ENCODE measurements at regions not wholly inside any gene's neighbourhood (a gene's known extent, or its start where the extent isn't known, plus 50 kb on each side); places are given as distances from the start of the nearest gene placed in this dataset.
"Not testable (repeated sequence)": the region's sequence is repeated elsewhere in the genome, so short reads cannot be mapped to it uniquely, and the experiment has no call there.

DNA sequence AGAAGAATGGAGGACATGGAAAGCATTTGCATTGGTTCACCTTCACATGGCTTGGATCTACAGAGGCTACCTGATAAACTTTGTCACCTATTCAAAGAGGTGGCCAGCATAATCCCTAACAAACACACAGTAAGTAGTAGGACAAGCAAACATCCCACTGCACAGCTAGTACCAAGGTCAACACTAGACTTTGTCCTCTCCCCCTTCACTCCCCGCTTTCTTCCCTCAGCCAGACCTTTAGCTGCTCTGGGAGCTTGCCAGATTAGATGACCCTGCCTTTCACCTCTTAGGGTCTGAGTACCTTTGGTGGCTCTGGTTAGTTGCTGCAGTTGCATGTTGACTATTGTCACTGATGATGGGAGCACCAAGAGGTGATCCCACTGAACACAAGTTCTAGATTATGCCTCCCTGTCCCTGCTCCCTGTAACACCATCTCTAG is 211.3 kb downstream of the CCDC74A start:
- DNase-seq (ENCODE audit: low spot score), result not testable (repeated sequence)

DNA sequence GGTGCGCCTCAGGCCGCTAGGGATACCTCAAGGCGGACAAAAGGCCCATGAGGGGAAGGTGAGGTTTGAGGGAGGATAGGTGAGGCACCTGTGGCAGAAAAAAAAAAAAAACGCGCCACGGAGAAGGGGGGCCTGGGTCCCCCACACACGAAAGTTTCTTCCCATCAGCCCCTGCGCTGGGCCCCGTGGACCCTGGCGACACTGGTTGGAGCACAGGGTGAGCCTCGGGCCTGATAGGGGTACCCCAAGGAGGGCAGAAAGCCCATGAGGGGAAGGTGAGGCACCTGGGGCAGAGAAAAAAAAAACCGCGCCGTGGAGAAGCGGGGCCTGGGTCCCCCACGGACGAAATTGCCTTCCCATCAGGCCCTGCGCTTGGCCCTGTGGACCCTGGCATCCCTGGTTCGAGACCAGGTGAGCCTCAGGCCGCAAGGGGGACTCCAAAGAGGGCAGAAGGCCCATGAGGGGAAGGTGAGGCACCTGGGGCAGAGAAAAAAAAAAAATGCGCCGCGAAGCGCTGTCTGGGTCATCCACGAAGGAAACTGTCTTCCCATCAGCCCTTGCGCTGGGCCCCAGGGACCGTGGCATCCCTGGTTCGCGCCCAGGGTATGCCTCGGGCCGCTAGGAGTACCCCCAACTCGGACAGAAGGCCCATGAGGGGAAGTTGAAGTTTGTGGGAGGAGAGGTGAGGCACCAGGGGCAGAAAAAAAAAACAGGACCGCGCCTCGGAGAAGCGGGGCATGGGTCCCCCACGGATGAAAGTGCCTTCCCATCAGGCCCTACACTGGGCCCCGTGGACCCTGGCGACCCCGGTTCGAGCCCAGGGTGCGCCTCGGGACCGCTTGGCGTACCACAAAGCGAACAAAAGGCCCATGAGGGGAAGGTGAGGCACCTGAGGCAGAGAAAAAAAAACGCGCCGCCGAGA is 226.2 kb downstream of the CCDC74A start:
- DNase-seq (ENCODE audit: low spot score), result no peak

DNA sequence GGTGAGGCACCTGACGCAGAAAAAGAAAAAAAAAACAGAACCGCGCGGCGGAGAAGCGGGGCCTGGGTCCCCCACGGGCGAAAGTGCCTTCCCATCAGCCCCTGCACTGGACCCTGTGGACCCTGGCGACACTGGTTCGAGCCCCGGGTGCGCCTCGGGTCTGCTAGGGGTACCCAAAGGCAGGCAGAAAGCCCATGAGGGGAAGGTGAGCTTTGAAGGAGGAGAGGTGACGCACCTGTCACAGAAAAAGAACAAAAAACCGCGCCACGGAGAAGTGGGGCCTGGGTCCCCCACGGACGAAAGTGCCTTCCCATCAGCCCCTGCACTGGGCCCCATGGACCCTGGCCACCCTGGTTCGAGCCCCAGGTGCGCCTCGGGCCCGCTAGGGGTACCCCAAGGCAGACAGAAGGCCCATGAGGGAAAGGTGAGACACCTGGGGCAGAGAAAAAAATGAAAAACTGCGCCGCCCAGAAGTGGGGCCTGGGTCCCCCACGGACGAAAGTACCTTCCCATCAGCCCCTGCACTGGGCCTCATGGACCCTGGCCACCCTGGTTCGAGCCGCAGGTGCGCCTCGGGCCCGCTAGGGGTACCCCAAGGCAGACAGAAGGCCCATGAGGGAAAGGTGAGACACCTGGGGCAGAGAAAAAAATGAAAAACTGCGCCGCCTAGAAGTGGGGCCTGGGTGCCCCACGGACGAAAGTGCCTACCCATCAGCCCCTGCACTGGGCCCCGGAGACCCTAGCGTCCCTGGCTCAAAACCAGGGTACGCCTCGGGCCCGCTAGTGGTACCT is 227.4 kb downstream of the CCDC74A start:
- no peak for DNase-seq (ENCODE audit: low spot score)

DNA sequence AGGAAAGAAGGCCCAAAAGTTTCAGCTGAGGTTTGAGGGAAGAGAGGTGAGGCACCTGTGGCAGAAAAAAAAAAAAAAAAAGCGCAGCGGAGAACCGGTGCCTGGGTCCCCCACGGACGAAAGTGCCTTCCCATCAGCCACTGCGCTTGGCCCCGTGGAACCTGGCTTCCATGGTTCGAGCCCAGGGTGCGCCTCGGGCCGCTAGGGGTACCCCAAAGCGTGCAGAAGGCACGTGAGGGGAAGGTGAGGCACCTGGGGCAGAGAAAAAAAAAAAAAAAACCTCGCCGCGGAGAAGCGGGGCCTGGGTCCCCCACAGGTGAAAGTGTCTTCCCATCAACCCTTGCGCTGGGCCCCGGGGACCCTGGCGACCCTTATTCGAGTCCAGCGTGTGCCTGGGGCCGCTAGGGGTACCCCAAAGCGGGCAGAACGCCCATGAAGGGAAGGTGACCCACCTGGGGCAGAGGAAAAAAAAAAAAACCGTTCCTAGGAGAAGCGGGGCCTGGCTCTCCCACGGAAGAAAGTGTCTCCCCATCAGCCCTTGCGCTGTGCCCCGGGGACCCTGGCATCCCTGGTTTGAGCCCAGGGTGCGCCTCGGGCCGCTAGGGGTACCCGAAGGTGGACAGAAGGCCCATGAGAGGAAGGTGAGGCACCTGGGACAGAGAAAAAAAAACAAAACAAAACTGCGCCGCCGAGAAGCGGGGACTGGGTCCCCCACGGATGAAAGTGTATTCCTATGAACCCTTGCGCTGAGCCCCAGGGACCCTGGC is 228.6 kb downstream of the CCDC74A start:
- DNase-seq (ENCODE audit: low spot score), result no peak

DNA sequence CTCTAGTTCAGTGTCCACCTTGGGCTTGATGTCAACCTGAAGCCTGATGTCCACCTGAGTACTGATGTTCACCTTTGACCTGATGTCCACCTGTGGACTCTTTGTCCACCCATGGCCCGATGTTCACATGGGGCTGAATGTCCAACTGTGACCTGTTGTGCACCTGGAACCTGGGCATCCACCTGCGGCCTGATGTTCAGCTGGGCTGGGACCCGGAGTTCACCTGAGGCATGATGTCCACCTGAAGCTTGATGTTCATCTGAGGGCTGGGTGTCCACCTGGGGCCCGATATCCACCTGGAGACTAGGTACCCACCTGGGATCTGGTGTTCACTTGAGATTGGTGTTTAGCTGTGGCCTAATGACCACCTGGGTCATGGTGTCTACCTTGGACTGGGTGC is 231.3 kb downstream of the CCDC74A start:
- DNase-seq (ENCODE audit: low spot score), result not testable (repeated sequence)

DNA sequence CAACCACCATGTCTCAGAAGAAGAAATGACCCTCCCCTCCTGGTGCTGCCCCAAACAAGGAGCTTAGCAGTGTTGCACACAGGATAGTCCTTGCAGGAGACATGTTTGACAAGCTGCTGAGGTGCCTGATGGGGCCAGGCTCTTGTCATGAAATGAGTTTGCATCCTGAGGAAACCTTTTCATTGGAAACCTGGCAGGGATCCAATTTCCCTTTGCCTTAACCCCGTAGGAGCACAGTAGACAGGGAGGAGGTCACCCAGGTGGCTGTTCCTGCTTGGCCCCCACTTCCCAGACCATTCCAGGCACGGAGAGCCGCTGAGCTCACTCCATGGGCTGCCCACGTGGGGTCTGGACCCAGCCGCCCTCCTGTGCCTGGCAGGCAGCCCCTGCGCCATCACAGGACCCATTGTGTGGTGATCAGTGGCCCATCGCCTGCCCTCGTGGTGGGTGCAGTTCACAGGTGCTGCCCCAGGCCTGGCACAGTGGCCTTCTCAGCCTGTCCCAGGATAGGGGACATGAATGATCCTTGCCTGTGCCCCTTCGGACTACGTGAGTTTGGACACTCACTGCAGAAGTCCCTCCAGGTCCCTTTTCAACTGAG is 247.4 kb downstream of the CCDC74A start:
- DNase-seq (ENCODE audit: low spot score), result not testable (repeated sequence)

DNA sequence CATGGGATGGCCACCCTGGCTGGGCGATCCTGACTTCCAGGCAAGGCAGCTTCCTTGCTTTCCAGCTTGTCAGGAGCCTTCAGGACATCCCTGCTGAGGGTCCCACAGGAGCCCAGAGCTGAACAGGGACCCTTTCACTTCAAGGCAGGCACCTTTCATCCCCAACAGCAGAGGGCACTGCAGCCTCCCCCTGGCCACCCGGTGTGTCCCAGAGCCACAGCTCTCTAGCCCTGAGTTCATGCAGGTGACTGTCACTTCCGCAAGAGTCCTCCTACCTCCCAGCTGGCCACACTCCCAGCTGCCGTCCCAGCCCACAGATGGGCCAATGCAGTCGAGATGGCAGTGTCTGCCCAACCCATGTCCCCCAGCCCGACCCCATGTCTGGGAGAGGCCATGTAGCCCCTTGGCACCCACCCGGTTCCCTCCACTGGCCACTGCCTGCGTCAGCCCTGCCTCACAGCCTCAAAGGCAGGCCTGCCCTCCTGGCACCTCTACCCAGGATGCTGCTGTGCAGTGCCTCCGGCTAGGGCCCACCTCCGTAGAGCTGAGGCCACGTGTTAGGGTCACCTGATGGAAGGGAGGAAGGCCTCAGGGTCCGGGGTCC is 248.3 kb downstream of the CCDC74A start:
- not testable (repeated sequence) for DNase-seq (ENCODE audit: low spot score)

DNA sequence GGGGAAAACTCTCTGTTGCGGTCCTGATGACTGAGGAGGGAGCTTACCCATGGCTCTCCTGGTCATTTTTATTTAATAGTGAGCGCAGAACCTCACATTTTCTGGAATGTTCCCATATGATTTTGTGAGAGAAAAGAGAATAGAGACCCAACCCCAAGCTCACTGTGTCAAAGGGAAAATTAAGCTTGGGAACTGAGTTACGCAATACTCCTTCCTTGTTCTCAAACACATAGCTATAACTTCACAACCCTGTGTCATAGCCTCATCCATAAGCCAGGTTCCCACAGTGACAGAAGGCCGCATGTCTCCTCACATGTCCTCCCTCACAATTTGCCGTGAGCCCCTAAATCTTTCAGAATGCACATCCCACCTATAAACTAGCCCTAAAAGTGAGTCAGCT is 252.8 kb downstream of the CCDC74A start:
- DNase-seq (ENCODE audit: low spot score), result not testable (repeated sequence)

DNA sequence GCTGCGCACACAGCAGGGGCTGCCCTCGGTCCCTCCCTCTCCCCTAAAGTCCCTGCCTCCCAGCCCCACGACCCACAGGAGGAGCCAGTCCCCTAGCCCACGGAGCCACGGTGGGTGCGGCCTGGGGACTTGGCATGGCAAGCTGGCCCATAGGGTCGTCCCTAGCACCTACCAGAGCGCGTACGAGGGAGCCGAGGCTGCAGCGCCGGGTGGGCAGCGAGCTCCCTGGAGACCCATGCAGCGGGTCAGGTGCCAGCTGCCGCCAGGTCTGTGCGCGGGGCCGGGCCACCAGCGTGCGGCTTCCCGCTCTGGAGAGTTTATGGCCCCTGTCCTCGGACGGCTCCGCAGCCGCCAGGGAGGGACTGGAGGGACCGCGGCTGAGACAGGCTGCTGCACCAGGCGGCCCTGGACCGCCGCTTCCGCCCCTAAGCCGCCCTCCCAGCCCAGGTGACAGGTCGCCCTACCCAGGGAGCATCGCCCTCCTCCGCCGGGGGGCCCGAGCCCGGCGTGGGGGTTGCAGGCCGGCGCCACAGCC is 273.6 kb downstream of the CCDC74A start:
- DNase-seq (ENCODE audit: low spot score), result no peak

DNA sequence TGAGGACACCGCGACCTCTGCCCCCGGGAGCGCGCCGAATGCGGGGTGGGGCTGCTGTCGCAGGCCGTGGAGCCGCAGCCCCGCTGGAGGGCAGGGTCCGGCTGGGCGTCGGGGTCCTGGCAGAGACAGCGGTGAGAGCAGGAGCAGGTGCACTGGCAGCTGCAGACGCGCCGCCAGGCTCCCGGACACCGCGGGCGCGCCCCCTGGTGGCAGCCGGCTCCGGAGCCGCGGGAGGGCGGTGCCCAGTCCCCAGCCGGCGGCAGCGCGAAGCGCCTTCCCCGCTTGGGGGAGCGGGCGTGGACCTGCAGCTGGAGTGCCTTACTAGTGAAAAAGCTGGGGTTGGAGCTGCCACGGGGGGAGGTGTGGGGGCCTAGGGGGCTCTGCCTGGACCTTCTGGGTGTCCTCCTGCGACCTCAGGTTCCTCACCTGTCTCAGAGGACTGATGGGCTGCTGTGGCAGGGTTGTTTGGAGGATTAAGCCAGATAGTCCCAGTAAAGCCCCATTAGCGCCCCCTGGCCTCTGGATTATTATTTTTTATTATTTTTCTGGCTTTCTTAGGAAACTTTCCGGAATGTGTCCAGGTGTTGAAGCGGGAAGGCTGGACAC is 274.2 kb downstream of the CCDC74A start:
- peak; percentile 66 for DNase-seq (ENCODE audit: low spot score)

DNA sequence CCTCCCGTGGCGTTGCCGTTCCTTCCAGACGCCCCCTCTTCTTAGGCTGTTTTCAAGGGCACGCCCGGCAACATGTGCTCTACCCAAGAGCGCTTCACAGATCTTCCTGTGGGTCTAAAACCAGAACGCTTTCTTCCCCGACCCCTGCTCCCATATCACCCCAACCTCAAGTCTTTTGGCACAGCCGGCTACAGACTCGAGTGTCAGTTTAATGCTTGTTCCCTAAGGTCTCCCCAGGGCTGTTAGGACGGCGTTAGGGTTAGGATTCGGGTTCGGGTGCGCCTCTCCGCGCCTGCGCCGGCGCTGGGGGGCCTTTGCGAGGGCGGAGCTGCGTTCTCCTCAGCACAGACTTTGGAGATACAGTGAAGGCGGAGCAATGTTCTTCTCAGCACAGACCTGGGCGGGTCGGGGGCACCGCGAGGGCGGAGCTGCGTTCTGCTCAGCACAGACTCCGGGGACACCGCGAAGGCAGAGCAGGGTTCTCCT is 274.7 kb downstream of the CCDC74A start:
- not testable (repeated sequence) for DNase-seq (ENCODE audit: low spot score)

DNA sequence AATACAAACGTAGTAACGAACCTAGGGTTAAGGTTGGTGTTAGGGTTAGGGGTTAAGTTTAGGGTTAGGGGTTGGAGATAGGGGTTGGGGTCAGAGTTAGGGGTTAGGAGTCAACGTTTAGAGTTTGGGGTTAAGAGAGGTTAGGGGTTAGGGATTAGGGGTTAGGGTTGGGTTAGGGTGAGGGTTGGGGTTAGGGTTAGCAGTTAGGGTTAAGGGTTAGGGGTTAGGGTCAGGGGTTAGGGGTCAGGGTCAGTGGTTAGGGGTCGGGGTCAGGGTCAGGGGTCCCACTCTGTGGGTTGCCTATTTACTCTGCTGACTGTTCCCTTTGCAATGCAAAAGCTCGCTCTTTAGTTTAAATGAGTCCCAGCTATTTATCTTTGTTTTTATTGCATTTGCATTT is 275.5 kb downstream of the CCDC74A start:
- DNase-seq (ENCODE audit: low spot score), result not testable (repeated sequence)

DNA sequence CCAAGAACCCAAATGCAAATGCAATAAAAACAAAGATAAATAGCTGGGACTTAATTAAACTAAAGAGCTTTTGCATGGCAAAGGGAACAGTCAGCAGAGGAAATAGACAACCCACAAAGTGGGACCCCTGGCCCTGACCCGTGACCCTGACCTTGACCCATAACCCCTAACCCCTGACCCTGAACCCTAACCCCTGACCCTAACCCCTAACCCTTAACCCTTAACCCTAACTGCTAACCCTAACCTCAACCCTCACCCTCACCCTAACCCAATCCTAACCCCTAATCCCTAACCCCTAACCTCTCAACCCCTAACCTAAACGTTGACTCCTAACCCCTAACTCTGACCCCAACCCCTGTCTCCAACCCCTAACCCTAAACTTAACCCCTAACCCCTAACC is 284.9 kb downstream of the CCDC74A start:
- DNase-seq (ENCODE audit: low spot score), result not testable (repeated sequence)

DNA sequence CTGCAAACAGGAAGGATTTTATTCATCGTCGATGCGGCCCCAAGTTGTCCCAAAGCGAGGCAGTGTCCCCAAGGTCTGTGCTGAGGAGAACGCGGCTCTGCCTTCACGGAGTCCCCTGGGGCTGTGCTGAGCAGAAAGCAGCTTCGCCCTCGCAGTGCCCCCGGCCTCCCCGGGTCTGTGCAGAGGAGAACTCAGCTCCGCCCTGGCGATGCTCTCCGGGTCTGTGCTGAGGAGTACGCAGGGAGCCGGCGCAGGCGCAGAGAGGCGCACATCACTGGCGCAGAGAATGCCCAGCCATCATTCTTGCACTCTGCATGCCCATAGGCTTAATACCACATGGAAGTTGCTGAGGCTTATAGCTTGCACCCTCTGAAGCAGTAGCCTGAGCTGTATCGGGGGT is 285.7 kb downstream of the CCDC74A start:
- not testable (repeated sequence) for DNase-seq (ENCODE audit: low spot score)

DNA sequence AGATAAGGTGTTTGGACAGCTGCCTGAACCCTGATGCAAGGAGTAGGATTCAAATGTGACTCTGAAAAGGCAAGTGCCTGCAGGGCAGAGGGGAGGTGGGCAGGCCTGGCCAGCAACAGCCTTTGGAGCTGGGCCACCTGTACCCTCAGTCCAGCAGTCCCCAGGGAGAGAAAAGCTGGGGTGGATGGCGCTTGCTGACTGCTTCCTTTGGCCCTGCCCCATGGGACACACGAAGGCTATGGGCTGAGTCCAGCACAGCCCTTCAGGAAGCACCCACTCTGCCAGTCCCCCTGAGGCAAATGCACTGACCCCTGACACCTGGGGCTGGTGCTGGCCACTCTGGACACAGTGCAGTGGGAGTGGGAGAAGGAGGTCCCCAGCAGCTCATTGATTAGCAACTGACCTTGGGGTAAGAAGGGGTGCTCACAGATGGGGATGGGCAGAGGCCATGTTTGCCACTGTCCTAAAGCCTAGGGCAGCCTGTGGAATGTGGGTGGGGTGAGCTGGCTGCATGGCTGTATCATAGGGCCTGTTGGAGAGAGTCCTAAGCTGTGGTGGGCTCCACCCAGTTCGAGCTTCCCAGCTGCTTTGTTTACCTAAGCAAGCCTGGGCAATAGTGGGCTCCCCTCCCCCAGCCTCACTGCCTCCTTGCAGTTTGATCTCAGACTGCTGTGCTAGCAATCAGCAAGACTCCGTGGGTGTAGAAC is 290.7 kb downstream of the CCDC74A start:
- not testable (repeated sequence) for DNase-seq (ENCODE audit: low spot score)

DNA sequence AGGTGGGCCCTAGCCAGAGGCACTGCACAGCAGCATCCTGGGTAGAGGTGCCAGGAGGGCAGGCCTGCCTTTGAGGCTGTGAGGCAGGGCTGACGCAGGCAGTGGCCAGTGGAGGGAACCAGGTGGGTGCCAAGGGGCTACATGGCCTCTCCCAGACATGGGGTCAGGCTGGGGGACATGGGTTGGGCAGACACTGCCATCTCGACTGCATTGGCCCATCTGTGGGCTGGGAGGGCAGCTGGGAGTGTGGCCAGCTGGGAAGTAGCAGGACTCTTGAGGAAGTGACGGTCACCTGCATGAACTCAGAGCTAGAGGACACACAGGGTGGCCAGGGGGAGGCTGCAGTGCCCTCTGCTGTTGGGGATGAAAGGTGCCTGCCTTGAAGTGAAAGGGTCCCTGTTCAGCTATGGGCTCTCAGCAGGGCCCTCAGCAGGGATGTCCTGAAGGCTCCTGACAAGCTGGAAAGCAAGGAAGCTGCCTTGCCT is 294.6 kb downstream of the CCDC74A start:
- not testable (repeated sequence) for DNase-seq (ENCODE audit: low spot score)

DNA sequence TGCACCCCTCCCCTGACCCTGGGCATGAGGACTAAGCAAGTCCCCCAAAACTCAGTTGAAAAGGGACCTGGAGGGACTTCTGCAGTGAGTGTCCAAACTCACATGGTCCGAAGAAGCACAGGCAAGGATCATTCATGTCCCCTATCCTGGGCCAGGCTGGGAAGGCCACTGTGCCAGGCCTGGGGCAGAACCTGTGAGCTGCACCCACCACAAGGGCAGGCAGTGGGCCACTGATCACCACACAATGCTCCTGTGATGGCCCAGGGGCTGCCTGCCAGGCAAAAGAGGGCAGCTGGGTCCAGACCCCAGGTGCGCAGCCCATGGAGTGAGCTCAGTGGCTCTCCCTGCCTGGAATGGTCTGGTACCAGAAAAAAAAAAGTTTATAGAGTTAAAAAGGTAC is 295.4 kb downstream of the CCDC74A start:
- not testable (repeated sequence) for DNase-seq (ENCODE audit: low spot score)

DNA sequence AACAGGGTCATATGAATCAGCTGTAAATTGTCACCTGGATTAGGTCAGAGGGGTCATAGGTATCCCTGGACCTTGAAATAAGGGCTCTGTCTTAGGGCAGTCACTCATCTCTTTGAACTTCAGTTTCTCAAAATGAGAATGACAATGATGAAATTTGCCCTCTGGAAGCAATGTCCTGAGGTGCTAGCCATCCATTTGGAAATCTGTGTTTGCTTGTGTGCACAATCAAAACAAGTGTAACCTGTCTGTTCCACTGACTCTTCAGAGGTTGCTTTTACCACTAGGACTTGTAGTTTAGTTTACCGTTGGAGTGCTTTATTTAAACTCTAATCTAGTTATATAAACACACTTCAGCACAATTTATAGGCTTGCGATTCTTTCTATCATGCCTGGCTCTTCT is 297.3 kb downstream of the CCDC74A start:
- not testable (repeated sequence) for DNase-seq (ENCODE audit: low spot score)

DNA sequence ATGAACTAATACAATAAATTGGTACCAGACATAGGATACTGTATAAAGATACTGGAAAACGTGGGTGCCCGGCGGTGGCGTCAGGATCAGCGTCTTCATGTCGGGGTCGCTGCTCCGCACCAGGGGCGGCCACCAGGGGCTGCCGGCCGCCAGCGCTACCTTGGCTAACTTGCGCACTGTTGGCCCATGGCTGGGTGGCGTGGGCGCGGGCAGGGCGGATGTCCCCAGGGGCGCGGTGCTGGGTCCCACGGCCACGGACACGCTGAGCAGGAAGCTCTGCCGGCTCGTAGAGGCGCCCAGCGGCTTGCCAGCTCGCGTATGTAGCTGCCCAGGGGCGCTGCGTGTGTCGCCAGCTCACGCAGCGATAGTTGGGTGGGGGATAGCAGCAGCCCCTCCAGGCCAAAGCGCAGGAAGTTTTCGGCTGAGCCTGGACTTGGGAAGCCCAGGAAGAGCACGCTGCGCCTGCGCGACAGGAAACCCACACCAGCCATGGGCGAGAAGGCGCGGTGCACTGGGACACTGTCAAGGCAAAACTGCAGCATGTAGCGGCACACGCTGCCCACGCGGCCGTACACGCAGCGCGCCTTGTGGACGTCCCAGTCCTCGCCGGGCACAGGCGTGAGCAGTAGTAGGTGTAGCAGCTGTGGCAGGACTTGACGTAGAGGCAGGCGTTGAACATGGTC is 299.9 kb downstream of the CCDC74A start:
- DNase-seq (ENCODE audit: low spot score), result no peak

All from HuH-7 (cell line).